GM23338 (cell line): ENCODE measurements at regions not wholly inside any gene's neighbourhood (a gene's known extent, or its start where the extent isn't known, plus 50 kb on each side); places are given as distances from the start of the nearest gene placed in this dataset.

Experiments
- EZH2 ChIP-seq: fragments of 200-600 bp; sonication (generic); IDR thresholded peaks from one replicate; pipeline ENCODE4 v1.8.0; 2017; ENCODE audit warnings: antibody characterized with exemption, mild to moderate bottlenecking, low read depth; ENCODE audit not compliant: unreplicated experiment
- EZH2phosphoT487 ChIP-seq: fragments of 200-600 bp; sonication (generic); IDR thresholded peaks from one replicate; pipeline ENCODE4 v1.8.1; 2018; ENCODE audit warnings: antibody characterized with exemption; ENCODE audit not compliant: unreplicated experiment
- POLR2AphosphoS5 ChIP-seq: IDR thresholded peaks from 2 replicates; pipeline ENCODE4 v1.6.1; 2016; ENCODE audit warnings: antibody characterized with exemption, low read depth
- TF ChIP-seq, protein P1 (sequence below), 2 experiments: fragments of 200-600 bp in 1 of 2; sonication (generic) in 1 of 2; conservative IDR thresholded peaks; 2 replicates each; pipeline versions ENCODE4 v1.5.1 to v1.6.1; 2016 to 2017; ENCODE audit warnings: antibody characterized with exemption in 2 of 2, low read depth in 2 of 2, mild to moderate bottlenecking in 2 of 2, moderate library complexity in 1 of 2

DNA sequence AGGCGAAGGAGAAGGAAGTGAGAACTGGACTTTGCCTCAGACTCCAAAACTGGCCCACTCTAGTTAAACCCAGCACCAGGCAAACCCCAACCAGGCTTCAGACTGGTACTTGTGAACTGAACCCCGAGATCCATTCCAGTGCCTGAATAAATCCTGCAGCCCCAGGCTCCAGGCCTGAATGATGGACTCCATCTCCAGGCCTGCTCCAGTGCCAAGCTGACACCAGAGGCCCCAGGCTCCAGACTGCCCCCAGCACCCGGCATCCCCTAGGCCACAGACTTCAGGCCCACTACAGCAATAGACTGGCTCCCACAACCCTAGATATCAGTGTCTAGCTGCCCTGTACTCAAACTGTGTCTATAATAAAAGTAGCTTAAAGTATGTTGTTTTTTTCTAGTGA is 406.8 kb downstream of the FAM181B start:
- TF ChIP-seq, protein P1, sequence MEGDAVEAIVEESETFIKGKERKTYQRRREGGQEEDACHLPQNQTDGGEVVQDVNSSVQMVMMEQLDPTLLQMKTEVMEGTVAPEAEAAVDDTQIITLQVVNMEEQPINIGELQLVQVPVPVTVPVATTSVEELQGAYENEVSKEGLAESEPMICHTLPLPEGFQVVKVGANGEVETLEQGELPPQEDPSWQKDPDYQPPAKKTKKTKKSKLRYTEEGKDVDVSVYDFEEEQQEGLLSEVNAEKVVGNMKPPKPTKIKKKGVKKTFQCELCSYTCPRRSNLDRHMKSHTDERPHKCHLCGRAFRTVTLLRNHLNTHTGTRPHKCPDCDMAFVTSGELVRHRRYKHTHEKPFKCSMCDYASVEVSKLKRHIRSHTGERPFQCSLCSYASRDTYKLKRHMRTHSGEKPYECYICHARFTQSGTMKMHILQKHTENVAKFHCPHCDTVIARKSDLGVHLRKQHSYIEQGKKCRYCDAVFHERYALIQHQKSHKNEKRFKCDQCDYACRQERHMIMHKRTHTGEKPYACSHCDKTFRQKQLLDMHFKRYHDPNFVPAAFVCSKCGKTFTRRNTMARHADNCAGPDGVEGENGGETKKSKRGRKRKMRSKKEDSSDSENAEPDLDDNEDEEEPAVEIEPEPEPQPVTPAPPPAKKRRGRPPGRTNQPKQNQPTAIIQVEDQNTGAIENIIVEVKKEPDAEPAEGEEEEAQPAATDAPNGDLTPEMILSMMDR (conservative IDR thresholded peaks at IDR 0.05; ENCODE audit: low read depth in 2 of 2): no peak
- TF ChIP-seq POLR2AphosphoS5: no peak
- TF ChIP-seq EZH2phosphoT487: no peak
- TF ChIP-seq EZH2: no peak
